Heart left ventricle (tissue), 13 donors: ENCODE measurements at regions not wholly inside any gene's neighbourhood (a gene's known extent, or its start where the extent isn't known, plus 50 kb on each side); places are given as distances from the start of the nearest gene placed in this dataset.

Experiments used
- CTCF ChIP-seq, 12 donors: fragments of 200-600 bp; sonication (generic) in 4 of 12; IDR thresholded peaks; one replicate each; pipeline versions ENCODE4 v1.5.0 to v1.8.0; 2018 to 2022; ENCODE audit warnings: antibody characterized with exemption in 12 of 12, mild to moderate bottlenecking in 5 of 12
- POLR2A ChIP-seq, 2 donors: fragments of 450-650 bp; IDR thresholded peaks; one replicate each; pipeline ENCODE4 v1.6.1; 2017; ENCODE audit warnings: antibody characterized with exemption in 2 of 2, mild to moderate bottlenecking in 2 of 2, moderate library complexity in 2 of 2
- donor health status: ischemic (EF 13 %, LVEDD 7.1; RV severe dilation, severe dysfunction).
- donor health status: DM: no; HTN: yes; CAD: no.
- donor health status: DM: no; HTN: no; CAD: no.
- donor health status: ischemic (EF 25% LVEDD 6.9; RV normal size, moderate dysfunction).
- donor health status: ischemic (EF 25% LVEDD 5.7; RV mildly dilated, moderate dysfunction).
- donor health status: ischemic (EF 35%, LVEDD 5.7; RV mildly dilated, moderate dysfunction).
- donor health status: nonischemic (EF 11% LVEDD 7.7; RV severe dilation, severe dysfunction).
- donor health status: DM: yes; HTN: yes; CAD: no.
- donor health status: PGD.
- donor health status: ischemic (EF 29% LVEDD 5.4; RV normal size, mild dysfunction).
- donor health status: nonischemic (EF 23%, LVEDD 6.1; RV moderate dilation, normal function).

DNA sequence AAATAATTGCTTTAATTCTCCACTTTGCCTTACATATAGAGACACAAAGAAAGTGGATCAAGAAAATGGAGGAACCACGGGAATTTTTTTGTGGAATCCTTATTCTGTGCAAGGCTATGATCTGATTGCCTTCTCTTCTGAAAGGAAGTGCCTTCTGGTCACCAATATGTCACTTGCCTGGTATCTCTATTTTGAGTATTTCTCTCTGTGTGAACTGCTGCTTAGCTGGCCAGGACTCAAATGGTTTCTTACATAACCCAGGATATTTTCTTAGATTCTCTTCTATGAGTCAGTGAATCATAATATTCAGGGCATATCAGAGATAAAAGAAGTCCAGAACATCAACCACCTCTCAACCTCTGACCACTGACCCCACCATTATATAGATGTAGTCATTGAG lies 156.1 kb downstream of the DIO2 start:
- TF ChIP-seq CTCF (IDR thresholded peaks at IDR 0.05) (no peak), POLR2A (IDR thresholded peaks at IDR 0.05) (no peak)
